ENCODE measurements at regions not wholly inside any gene's neighbourhood (a gene's known extent, or its start where the extent isn't known, plus 50 kb on each side); places are given as distances from the start of the nearest gene placed in this dataset.

DNA sequence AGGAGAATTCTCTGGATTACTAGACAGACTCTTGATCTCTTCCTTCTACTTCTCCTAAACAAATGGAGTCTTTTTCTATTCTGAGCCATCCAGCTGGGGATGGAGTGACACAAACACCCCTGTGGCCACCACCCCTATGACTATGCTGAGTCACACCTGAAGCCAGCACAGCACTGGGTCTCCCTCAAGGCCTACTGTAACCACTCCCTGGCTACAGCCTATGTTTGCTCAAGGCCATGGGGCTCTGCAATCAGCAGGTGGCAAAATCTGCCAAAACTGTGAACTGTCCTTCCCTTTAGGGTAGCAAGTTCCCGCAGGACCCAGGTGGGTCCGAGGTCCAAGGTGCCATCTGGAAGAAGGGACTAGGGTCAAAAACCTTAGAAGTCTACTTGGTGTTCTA lies 132.3 kb downstream of the TINAG start:
- no peak for DNase-seq (ENCODE audit: low read depth)

DNA sequence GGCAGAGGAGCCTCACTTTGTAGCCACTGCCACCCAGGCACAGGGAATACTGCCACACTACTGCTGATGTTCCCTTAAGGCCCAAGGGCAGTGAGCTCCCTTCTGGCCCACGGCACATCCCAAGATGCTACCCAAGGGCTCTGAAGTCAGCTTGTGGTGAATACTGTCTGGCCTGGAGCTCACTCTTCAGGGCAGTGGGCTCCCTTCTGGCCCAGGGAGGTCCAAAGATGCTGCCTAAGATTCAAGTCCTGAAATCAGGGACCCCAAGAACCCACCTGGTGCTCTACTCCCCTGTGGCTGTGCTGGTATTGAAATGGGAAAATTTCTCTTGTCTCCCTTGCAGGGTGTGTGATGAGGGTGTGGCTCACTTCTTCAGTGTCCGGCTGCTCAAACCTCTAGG lies 132.8 kb downstream of the TINAG start:
- no peak for DNase-seq (ENCODE audit: low read depth)

DNA sequence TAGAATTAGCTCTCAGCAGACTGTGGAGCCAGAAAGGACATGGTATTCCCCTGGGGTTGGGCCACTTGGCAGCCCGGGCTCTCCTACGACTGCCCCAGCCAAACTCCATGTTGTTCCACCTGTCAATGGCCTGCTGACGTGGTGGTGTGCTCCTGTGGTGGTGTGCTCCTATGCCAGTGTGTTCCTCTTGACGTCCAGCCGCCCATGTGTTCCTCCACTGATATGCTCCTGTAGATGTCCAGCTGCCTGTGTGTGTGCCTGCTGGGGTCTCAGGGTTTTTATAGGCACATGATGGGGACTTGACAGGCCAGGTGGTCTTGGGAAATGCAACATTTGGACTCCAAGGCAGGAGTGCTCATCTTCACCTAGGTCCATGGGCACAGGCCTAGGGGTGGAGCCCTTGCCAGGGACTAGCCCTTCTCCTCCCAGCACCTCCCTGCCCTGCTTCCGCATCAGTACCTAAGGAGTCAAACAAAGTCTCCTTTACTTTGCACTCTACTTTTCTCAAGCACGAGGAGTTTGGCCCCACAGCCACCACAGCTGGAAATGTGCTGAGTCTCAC lies 133.5 kb downstream of the TINAG start:
- DNase-seq (ENCODE audit: low read depth) = no peak

DNA sequence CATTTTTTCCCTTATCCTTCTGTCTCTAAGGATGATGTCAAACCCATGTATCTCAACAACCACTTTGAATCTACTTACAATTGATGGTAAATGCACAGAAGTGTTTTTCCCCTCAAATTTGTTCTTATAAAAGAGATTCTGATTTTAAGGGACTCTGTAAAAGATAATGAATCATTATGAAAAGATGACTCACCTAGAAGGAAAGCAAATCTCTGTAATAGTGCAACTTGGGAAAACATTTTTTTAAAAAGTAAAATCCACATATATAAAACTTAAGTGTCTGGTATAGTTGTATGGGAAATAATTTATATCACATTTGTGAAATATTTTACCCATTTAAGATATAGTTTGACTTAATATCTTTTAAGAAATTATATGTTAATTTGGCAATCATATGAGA lies 137.0 kb downstream of the TINAG start:
- DNase-seq (ENCODE audit: low read depth) = no peak

DNA sequence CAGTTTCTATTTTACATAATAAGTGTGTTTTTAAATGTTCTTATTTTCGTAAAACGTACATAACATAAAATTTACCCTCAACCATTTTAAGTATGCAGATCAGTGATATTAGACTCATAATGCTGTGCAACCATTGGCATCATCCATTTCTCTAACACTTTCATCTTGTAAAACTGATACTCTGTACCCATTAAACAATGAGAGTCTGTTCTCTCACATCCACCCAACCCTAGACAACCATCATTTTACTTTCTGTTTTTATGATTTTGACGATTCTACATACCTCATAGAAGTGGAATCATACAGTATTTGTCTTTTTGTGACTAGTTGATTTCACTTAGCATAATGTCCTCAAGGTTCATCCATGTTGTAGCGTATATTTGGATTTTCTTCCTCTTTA lies 140.4 kb downstream of the TINAG start:
- DNase-seq (ENCODE audit: low read depth) = no peak

DNA sequence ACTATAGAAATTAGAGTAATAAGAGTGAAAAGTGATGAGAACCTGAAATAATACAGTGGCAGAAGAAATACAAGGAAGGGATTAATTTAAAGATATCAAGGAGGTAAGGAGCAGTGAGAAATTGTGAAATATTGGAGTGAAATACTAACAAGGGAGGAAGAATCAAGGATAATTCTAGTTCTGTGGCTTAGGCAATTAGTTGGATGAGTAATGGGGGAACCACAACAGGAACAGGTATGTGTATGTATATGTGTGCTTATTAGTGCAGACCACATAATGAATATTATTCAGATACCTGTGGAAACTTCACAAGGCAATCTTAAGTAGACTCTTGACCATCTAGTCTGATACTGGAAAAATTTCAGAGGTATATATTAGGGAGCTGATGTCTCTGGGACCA lies 143.3 kb downstream of the TINAG start:
- no peak for DNase-seq (ENCODE audit: low read depth)

DNA sequence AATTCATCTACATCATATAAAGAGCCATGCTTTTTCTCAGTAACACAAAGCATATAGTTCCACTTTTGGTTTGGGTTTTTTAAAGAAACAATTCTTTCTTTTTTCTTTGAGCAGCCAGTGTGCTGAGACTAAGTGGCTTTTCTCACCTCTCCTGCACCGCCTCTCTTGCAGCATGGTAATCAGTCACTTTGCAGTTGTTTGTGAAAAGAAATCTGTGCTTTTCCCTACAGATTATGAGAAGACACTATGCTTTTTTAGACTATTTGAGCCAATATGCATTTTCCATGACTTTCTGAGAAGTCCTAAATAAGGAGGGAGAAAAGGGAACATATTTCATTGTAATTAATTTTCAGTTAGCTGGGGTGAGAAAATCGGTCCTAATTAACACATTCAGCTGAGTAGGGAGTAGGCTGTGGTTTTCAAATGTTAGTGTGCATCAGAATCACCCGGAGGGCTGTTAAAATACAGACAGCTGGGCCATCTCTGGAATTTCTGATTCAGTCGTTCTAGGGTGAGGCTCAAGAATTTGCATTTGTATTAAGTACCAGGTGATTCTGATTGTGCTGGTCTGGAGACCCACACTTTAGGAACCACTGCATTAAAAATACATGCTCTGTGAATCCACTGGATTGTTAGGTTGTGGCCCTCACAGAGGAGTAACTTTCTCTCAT lies 155.2 kb downstream of the TINAG start:
- no peak for DNase-seq (ENCODE audit: low read depth)

DNA sequence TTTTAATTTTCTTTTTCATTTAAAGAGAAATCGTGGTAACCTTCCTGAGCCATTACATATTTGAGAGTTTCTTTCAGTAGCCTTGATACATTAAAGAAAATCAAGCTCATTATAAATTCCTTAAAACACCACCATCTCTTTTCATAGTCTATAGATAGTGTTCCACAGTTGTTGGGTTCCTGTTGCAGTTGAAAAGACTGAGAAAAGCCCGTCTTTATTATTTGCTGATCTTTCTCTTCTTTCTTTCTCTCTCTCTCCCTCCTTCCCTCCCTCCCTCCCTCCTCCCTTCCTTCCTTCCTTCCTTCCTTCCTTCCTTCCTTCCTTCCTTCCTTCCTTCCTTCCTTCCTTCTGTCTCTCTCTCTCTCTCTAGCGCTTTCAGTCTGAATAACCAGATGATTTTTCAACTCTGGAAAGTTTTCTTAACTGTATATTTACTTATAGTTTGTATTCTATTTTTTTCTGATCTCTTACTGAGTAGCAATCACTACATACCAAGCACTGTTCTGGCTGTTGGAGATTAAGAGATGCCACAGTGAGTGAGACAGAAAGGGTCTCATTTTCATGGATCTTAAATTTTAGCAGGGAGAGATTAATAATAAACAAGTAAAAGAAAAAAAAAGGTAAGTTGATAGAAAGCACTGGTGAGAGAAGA lies 157.5 kb downstream of the TINAG start:
- no peak for DNase-seq (ENCODE audit: low read depth)

DNA sequence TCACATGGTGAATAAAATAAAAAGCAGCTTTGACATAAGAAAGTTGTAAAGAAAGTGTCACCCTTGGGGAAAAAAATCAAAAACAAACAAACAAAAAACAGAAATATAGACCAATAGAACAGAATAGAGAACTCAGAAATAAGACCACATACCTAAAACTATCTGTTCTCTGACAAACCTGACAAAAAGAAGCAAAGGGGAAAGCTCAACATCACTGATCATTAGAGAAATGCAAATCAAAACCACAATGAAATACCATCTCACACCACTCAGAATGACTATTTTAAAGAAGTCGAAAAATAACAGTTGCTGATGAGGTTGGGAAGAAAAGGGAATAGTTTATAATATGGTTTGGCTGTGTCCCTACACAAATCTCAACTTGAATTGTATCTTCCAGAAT lies 159.1 kb downstream of the TINAG start:
- DNase-seq (ENCODE audit: low read depth) = no peak

DNA sequence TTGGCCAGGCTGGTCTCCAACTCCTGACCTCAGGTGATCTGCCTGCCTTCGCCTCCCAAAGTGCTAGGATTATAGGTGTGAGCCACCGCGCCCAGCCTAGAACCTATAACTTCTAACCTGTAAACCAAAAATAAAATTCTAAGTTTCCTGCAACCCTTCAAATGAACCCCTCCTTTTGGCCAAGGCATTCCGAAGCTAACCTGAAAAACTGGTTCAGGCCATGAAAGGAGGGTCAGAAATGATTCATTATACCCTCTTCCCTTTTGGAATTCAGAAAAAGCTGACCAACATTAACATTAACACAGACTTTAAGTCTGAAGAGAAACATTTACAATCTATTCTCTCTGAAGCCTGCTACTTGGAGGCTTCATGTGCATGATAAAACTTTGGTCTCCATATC lies 165.1 kb downstream of the TINAG start:
- DNase-seq (ENCODE audit: low read depth) = no peak

DNA sequence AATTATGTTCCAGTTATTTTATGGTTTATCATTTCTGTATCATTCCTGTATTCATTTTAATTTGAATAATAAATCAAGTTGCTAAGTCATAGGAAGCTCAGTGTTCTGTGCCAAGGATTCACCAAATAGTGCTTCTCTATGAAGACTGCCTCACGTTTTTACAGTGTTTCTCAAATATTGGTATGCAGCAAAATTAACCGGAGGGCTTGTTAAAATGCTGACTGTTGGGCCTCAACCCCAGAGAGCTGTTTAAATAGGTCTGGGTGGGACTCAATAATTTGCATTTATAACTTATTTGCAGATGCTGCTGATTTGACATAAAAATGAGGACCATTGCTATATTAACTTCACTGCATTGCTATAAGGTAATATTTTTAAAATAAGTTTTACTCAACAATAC lies 166.7 kb downstream of the TINAG start:
- no peak for DNase-seq (ENCODE audit: low read depth)

DNA sequence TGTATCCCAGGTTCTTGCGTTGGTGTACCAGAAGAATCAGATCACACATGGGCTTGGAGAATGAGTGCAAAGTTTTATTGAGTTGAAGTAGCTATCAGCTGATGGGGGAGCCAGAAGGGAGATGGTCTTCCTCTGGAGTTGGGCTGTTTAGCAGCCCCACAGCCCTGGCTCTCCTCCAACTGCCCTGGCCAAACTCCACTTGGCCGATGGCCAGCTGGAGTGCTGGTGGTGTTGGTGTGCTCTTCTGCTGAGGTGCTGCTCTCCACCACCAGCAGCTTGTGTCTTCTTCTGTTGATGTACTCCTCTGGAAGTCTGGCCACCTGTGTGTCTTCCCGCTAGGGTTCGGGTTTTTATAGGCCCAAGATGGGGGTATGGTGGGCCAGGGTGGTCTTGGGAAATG lies 172.8 kb downstream of the TINAG start:
- DNase-seq (ENCODE audit: low read depth) = no peak

DNA sequence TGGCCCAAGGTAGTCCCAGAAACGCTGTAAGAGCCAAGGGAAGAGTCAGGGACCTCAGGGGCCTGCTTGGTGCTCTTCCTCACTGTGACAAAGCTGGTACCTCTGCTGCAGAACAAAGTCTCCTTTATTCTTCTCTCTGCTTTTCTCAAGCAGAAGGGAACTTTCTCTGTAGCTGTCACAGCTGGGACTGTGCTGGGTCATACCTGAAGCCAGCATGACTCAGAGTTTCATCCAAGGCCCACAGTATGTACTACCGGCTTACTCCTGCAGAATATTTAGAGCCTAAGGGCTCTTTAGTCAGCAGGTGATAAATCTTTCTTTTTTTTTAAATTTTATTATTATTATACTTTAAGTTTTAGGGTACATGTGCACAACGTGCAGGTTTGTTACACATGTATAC lies 183.2 kb downstream of the TINAG start:
- no peak for DNase-seq (ENCODE audit: low read depth)

DNA sequence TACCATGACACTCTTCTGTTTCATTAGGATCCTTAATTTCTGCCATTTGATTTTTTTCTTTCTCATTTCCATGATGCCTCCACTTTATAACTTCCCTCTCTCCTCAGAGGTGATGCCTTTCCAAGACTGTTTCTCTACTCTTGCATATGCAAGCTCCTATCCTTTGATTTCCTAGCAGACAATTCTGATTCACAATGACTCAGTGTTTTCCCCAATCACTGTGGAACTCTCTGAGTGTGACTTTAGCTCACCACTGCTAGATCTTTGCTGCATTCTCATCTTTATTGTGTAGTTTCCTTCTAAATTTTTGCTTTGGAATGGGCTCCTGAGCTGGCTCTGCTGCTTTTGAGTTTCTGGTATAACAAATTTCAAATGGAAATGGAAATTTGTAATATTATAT lies 184.9 kb downstream of the TINAG start:
- peak; percentile 60 for DNase-seq (ENCODE audit: low read depth)

DNA sequence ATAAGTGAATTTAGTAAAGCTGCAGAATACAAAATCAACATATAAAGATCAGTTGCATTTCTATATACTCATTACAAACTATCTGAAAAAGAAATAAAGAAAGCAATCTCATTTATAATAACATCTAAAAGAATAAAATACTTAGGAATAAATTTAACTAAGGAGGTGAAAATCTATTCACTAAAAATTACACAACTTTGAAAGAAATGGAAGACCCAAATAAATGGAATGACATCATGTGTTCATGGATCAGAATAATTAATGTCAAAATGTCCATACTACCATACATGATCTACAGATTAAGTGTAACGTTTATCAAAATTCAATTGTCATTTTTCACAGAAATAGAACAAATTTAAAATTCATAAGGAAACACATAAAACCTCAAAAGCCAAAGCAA lies 194.9 kb downstream of the TINAG start:
- DNase-seq (ENCODE audit: low read depth) = no peak

DNA sequence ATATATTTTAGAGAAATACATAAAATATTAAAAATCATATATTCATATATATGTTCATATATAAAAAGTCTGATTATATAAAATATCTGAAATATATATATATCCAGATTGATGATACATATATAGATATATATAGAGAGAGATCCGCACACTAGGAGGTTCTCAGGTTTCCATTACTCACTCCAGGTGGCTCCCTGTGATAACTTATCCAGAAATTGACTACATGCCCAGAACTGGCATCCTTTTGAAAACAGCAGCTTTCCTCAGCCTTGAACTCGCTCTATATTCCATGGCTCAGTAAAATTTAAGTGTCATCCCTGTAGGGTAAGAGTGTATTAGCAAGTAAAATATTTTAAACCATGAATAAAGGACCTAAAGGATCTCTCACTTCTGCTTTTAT lies 206.8 kb downstream of the TINAG start:
- DNase-seq (ENCODE audit: low read depth) = no peak

DNA sequence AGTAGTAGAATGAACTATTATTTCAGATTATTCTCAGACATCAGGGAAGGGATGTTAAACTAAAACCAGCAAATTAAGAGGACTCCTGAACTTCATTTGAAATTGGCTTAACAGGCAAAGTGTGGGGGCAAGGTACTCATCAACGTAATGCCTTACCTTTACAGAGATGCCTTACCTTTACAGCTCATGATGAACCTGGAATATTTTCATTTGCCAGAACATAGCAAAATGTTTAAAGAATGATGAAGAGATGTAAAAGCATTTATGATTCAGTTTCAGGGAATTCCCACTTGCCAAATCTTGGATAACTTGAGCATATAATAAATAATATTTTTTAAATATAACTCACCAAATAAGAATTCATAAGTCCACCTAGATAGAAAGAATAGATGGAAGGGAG lies 207.5 kb downstream of the TINAG start:
- no peak for DNase-seq (ENCODE audit: low read depth)

DNA sequence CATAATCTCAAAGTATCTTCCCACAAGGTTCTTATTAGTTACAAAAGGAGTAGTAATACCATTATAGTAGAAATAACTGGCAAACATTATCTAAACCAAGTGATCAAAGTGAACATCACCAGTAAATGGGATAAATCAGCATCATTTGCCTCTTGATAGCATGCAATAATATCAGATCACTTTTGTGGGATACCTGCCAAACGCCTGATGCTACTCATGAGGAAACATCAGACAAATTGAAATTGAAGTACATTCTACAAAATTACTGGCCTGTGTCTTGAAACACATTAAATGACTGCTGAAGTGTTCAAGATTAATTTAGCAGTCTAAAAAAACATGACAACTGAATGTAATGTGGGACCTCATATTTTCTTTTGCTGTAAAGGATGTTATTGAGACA lies 208.1 kb downstream of the TINAG start:
- no peak for DNase-seq (ENCODE audit: low read depth)

DNA sequence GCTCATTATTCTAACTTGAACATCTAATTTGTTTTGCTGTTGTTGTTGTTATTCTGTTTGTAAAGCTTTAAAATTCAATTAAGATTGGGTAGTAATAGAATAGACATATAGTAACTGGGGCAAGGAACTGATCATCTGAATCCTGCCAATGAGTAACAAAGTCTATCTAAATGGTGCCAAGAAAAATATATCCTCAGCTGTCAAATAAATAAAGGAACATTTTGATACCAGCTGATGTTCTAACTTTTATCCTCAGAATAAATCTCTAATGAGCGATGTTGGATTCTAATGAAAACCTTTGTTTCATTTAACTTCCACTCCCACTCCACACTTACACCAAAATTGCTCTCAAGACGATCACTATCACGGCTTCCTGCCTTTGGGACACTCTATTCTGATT lies 210.9 kb downstream of the TINAG start:
- no peak for DNase-seq (ENCODE audit: low read depth)

DNA sequence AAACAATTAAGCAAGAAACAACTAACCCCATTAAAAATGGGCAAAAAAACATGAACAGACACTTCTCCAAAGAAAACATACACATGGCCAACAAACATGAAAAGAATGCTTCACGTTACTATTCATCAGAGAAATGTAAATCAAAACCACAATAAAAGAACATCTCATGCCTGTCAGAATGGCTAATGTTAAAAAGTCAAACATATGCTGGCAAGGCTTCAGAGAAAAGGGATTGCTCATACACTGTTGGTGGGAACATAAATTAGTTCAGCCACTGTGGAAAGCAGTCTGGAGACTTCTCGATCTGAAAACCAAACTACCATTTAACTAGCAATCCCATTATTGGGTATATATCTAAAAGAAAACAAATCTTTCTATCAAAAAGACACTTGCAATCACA lies 217.5 kb downstream of the TINAG start:
- DNase-seq (ENCODE audit: low read depth) = peak; percentile 6

DNA sequence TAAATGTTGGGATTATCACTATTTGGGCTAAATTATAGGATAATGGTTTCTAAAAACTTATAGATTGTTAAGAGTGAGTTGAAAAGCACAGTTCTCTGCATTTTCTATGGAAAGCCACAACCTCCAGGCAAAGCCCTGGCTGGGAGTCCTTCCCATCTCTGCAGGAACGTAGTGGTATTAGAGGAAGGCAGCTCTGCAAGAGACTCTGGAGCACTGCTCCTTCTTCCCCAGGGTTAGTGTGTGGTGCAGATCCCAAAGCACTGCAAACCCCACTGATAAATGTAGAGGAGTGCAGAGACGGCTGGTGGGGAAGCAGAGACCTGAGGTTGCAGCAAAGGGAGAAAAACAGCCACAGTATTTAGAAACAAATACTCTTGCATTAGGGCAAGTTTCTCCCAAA lies 225.3 kb downstream of the TINAG start:
- DNase-seq (ENCODE audit: low read depth) = no peak

DNA sequence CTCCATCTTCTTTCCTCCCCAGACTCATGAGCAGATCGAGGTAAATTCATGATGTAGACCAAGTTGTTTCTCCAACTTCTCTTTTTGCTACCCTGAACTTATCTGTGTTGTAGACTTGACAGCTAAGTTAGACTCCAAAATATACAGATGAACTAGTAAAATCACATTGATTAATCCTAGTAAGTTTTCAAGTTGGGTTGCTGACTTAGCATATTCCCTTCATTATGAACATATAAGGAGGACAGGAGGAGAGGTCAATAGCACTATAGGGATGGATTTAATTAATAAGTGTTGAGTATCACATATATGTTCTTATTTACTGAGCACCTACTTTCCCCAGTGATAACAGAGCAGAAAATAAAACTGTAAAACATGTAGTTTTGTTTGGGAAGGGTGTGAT lies 227.3 kb downstream of the TINAG start:
- no peak for DNase-seq (ENCODE audit: low read depth)

DNA sequence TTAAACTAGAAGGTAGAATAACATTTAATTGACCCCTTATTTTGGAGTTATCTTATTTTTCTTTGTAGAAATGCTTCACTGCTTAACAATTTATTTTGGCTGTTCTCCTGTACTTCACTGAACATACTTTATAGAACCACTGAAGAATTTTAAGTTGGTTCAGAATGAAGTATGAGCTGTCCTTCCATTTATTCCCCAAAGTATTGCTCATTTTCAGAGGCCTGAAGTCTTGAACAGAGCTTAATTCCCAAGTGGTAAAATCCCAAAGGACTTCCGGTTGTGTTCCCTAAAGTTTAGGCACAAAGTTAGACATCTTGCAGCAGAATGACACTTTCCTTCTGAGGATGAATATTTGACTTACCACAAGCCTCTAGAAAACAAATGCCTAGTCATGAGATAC lies 233.3 kb downstream of the TINAG start:
- DNase-seq (ENCODE audit: low read depth) = no peak

DNA sequence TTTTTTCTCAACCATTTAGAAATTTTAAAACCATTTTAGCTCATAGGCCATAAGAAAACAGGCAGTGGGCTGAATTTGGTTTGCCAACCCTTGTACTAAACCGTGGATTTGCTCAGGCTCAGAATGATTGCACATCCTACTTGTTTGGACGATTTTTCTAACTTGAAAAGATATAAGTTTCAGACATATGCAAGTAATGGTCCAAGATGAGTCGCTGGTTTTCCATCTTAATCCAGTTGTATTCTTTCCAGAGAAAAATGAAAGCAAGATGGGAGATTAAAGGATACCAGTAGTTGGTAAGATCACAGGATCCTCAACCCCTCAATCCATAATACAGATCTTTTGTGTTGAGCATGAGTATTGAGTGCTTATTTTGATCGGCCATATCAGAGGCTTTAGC lies 250.9 kb downstream of the TINAG start:
- DNase-seq (ENCODE audit: low read depth) = peak; percentile 3
